ENCODE measurements at regions not wholly inside any gene's neighbourhood (a gene's known extent, or its start where the extent isn't known, plus 50 kb on each side); places are given as distances from the start of the nearest gene placed in this dataset.

DNA sequence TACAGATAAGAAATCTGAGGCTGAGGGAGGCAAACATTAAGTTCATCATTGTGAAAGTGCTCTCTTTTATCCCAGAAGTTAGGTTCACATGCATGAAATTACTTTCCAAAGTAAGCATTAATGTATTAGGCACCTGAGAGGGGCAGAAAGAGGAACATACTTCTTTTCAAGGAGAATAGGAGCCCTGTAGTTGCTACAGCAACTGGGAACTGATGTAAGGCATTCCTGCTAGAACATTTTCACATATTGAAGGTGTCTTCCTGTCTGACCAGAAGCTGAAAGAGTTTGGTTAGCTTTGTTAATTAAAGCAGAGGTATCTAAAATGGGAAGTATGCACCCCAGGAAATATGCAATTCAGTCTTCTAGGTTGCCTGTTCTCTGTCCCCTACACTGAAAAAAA is 65.5 kb upstream of the ZBTB20 start:
- FAIRE-seq, result no peak
- CTCF ChIA-PET, result interaction anchor here (1.2 to 1.4 kb wide), 2 partner anchors 12 to 385 kb away, joined by 3 to 4 read pairs; no protein-coding TSS in a partner anchor

More for the DNA sequence above, 65.5 kb upstream of the ZBTB20 start:
- intact Hi-C loops (cut with micrococcal nuclease; ENCODE audit: unreplicated experiment) (no loop called here), in situ Hi-C loops (cut with MboI) (no loop called here)
- ATAC-seq (no peak), DNase-seq (ENCODE audit: low read depth, low spot score) (no peak)
- Histone ChIP-seq H3K4me2 (ENCODE audit: control insufficient read depth, insufficient read depth) (no peak overlapping the region), H3K79me2 (ENCODE audit: control insufficient read depth, insufficient read depth, low read length) (no peaks in the 10 kb centered on the region), H3K4me3 (no peak overlapping the region), H2AFZ (ENCODE audit: control insufficient read depth, low read depth, low read length) (no peak overlapping the region), H4K20me1 (ENCODE audit: control insufficient read depth, insufficient read depth) (no peaks in the 10 kb centered on the region), H3K9me3 (replicated peaks; ENCODE audit: control insufficient read depth, insufficient read depth, low read length) (no peaks in the 10 kb centered on the region), H3K9ac (ENCODE audit: control insufficient read depth, insufficient read depth, low read length) (no peak overlapping the region), H3K4me1 (ENCODE audit: control insufficient read depth, insufficient read depth, low read length) (no peaks in the 10 kb centered on the region), H3K27ac (ENCODE audit: control insufficient read depth, insufficient read depth) (no peak overlapping the region), H3K27me3 (replicated peaks in 1 of 2; ENCODE audit: control insufficient read depth in 2 of 2, insufficient read depth in 2 of 2, low read length in 1 of 2) (no peaks in the 10 kb centered on the region), H3K36me3 (ENCODE audit: control insufficient read depth in 2 of 2, insufficient read depth in 2 of 2, low read length in 1 of 2) (no peaks in the 10 kb centered on the region)
- BruUV-seq (replicated peaks), result no TSS peak
- no peak for TF ChIP-seq STAT1 (conservative IDR thresholded peaks at IDR 0.05)
- no peak for TF ChIP-seq HDAC2 (IDR thresholded peaks at IDR 0.05)
- TF ChIP-seq CREB1 (IDR thresholded peaks at IDR 0.05; ENCODE audit: low read depth), result no peak
- TF ChIP-seq SPI1 (IDR thresholded peaks at IDR 0.05; ENCODE audit: borderline replicate concordance, insufficient read depth, low read depth, low read length), result no peak
- TF ChIP-seq, protein P1, sequence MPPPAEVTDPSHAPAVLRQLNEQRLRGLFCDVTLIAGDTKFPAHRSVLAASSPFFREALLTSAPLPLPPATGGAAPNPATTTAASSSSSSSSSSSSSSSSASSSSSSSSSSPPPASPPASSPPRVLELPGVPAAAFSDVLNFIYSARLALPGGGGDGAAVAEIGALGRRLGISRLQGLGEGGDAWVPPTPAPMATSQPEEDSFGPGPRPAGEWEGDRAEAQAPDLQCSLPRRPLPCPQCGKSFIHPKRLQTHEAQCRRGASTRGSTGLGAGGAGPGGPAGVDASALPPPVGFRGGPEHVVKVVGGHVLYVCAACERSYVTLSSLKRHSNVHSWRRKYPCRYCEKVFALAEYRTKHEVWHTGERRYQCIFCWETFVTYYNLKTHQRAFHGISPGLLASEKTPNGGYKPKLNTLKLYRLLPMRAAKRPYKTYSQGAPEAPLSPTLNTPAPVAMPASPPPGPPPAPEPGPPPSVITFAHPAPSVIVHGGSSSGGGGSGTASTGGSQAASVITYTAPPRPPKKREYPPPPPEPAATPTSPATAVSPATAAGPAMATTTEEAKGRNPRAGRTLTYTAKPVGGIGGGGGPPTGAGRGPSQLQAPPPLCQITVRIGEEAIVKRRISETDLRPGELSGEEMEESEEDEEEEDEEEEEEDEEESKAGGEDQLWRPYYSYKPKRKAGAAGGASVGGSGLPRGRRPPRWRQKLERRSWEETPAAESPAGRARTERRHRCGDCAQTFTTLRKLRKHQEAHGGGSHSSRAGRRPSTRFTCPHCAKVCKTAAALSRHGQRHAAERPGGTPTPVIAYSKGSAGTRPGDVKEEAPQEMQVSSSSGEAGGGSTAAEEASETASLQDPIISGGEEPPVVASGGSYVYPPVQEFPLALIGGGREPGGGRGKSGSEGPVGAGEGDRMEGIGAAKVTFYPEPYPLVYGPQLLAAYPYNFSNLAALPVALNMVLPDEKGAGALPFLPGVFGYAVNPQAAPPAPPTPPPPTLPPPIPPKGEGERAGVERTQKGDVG (CRISPR knock-in tag; IDR thresholded peaks at IDR 0.05), result no peak
- no peak for TF ChIP-seq NBN (IDR thresholded peaks at IDR 0.05)
- no peak for TF ChIP-seq EGR1 (IDR thresholded peaks at IDR 0.05; ENCODE audit: borderline replicate concordance in 1 of 2, low read depth in 2 of 2, low read length in 2 of 2)
- TF ChIP-seq TARDBP (IDR thresholded peaks at IDR 0.05; ENCODE audit: borderline replicate concordance), result no peak
- TF ChIP-seq POLR2A (IDR thresholded peaks at IDR 0.05; ENCODE audit: low read depth, low read length), result no peak
- TF ChIP-seq POLR2AphosphoS2 (IDR thresholded peaks at IDR 0.05; ENCODE audit: low read depth, low read length), result no peak
- TF ChIP-seq, protein P2, sequence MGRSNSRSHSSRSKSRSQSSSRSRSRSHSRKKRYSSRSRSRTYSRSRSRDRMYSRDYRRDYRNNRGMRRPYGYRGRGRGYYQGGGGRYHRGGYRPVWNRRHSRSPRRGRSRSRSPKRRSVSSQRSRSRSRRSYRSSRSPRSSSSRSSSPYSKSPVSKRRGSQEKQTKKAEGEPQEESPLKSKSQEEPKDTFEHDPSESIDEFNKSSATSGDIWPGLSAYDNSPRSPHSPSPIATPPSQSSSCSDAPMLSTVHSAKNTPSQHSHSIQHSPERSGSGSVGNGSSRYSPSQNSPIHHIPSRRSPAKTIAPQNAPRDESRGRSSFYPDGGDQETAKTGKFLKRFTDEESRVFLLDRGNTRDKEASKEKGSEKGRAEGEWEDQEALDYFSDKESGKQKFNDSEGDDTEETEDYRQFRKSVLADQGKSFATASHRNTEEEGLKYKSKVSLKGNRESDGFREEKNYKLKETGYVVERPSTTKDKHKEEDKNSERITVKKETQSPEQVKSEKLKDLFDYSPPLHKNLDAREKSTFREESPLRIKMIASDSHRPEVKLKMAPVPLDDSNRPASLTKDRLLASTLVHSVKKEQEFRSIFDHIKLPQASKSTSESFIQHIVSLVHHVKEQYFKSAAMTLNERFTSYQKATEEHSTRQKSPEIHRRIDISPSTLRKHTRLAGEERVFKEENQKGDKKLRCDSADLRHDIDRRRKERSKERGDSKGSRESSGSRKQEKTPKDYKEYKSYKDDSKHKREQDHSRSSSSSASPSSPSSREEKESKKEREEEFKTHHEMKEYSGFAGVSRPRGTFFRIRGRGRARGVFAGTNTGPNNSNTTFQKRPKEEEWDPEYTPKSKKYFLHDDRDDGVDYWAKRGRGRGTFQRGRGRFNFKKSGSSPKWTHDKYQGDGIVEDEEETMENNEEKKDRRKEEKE (IDR thresholded peaks at IDR 0.05), result no peak
- TF ChIP-seq, protein P3, sequence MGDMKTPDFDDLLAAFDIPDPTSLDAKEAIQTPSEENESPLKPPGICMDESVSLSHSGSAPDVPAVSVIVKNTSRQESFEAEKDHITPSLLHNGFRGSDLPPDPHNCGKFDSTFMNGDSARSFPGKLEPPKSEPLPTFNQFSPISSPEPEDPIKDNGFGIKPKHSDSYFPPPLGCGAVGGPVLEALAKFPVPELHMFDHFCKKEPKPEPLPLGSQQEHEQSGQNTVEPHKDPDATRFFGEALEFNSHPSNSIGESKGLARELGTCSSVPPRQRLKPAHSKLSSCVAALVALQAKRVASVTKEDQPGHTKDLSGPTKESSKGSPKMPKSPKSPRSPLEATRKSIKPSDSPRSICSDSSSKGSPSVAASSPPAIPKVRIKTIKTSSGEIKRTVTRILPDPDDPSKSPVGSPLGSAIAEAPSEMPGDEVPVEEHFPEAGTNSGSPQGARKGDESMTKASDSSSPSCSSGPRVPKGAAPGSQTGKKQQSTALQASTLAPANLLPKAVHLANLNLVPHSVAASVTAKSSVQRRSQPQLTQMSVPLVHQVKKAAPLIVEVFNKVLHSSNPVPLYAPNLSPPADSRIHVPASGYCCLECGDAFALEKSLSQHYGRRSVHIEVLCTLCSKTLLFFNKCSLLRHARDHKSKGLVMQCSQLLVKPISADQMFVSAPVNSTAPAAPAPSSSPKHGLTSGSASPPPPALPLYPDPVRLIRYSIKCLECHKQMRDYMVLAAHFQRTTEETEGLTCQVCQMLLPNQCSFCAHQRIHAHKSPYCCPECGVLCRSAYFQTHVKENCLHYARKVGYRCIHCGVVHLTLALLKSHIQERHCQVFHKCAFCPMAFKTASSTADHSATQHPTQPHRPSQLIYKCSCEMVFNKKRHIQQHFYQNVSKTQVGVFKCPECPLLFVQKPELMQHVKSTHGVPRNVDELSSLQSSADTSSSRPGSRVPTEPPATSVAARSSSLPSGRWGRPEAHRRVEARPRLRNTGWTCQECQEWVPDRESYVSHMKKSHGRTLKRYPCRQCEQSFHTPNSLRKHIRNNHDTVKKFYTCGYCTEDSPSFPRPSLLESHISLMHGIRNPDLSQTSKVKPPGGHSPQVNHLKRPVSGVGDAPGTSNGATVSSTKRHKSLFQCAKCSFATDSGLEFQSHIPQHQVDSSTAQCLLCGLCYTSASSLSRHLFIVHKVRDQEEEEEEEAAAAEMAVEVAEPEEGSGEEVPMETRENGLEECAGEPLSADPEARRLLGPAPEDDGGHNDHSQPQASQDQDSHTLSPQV (IDR thresholded peaks at IDR 0.05), result no peak
- TF ChIP-seq, protein P4, sequence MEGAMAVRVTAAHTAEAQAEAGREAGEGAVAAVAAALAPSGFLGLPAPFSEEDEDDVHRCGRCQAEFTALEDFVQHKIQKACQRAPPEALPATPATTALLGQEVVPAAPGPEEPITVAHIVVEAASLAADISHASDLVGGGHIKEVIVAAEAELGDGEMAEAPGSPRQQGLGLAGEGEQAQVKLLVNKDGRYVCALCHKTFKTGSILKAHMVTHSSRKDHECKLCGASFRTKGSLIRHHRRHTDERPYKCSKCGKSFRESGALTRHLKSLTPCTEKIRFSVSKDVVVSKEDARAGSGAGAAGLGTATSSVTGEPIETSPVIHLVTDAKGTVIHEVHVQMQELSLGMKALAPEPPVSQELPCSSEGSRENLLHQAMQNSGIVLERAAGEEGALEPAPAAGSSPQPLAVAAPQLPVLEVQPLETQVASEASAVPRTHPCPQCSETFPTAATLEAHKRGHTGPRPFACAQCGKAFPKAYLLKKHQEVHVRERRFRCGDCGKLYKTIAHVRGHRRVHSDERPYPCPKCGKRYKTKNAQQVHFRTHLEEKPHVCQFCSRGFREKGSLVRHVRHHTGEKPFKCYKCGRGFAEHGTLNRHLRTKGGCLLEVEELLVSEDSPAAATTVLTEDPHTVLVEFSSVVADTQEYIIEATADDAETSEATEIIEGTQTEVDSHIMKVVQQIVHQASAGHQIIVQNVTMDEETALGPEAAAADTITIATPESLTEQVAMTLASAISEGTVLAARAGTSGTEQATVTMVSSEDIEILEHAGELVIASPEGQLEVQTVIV (IDR thresholded peaks at IDR 0.05; ENCODE audit: borderline replicate concordance, partially characterized antibody), result no peak
- RAD21 ChIA-PET (ENCODE audit: unreplicated experiment), result no interaction called here
- SMC1A ChIA-PET (ENCODE audit: uncharacterized antibody, unreplicated experiment), result no interaction called here
- POLR2A ChIA-PET, result no interaction called here
